Neural progenitor cell (in vitro differentiated cells): ENCODE measurements at regions not wholly inside any gene's neighbourhood (a gene's known extent, or its start where the extent isn't known, plus 50 kb on each side); places are given as distances from the start of the nearest gene placed in this dataset.
"Not testable (repeated sequence)": the region's sequence is repeated elsewhere in the genome, so short reads cannot be mapped to it uniquely, and the experiment has no call there.

Experiments used
- DNase-seq: peaks from one replicate; pipeline ENCODE4 v3.0.0-alpha.2; 2016; ENCODE audit warnings: low spot score
- H2AFZ ChIP-seq: fragments of 200-600 bp; sonication (generic); replicated peaks from 2 replicates; pipeline ENCODE4 v1.6.1; 2016; ENCODE audit warnings: antibody characterized with exemption
- H3F3A ChIP-seq: fragments of 200-600 bp; sonication (generic); 2 replicates; pipeline ENCODE4 v1.6.1; 2016; ENCODE audit warnings: antibody characterized with exemption, low read depth
- H3K27ac ChIP-seq: fragments of 200-600 bp; sonication (generic); 2 replicates; pipeline ENCODE4 v1.5.1; 2016; ENCODE audit warnings: mild to moderate bottlenecking
- H3K27me3 ChIP-seq: fragments of 200-600 bp; sonication (generic); 2 replicates; pipeline ENCODE4 v1.6.1; 2016; ENCODE audit warnings: mild to moderate bottlenecking, moderate library complexity
- H3K36me3 ChIP-seq: fragments of 200-600 bp; sonication (generic); 2 replicates; pipeline ENCODE4 v1.5.1; 2016
- H3K4me1 ChIP-seq: fragments of 200-600 bp; sonication (generic); 2 replicates; pipeline ENCODE4 v1.6.1; 2016; ENCODE audit warnings: mixed run types
- H3K4me2 ChIP-seq: fragments of 200-600 bp; sonication (generic); 2 replicates; pipeline ENCODE4 v1.6.1; 2016
- H3K4me3 ChIP-seq: fragments of 200-600 bp; sonication (generic); 2 replicates; pipeline ENCODE4 v1.5.1; 2016
- H3K79me2 ChIP-seq: fragments of 200-600 bp; sonication (generic); 2 replicates; pipeline ENCODE4 v1.6.1; 2016; ENCODE audit warnings: low read depth
- H3K9ac ChIP-seq: fragments of 200-600 bp; sonication (generic); 2 replicates; pipeline ENCODE4 v1.6.1; 2016
- H3K9me3 ChIP-seq: fragments of 200-600 bp; sonication (generic); 2 replicates; pipeline ENCODE4 v1.5.1; 2016; ENCODE audit warnings: low read depth
- H4K20me1 ChIP-seq: fragments of 200-600 bp; sonication (generic); 2 replicates; pipeline ENCODE4 v1.6.1; 2016; ENCODE audit warnings: low read depth
- H3K27ac Mint-ChIP-seq: 3 replicates; pipeline ENCODE4 v1.8.0; 2021; ENCODE audit warnings: mixed read lengths
- H3K27me3 Mint-ChIP-seq: 2 replicates; pipeline ENCODE4 v1.8.0; 2022; ENCODE audit warnings: low read depth, mild to moderate bottlenecking, inconsistent platforms, moderate library complexity, mixed read lengths; ENCODE audit not compliant: insufficient read depth
- H3K36me3 Mint-ChIP-seq: 3 replicates; pipeline ENCODE4 v1.8.0; 2021; ENCODE audit warnings: mixed read lengths
- H3K4me1 Mint-ChIP-seq: 3 replicates; pipeline ENCODE4 v1.8.0; 2021; ENCODE audit warnings: mixed read lengths
- H3K4me3 Mint-ChIP-seq: 3 replicates; pipeline ENCODE4 v1.8.0; 2021; ENCODE audit warnings: mild to moderate bottlenecking, moderate library complexity, mixed read lengths
- H3K9me3 Mint-ChIP-seq: 3 replicates; pipeline ENCODE4 v1.8.0; 2020; ENCODE audit warnings: mixed read lengths
- CTCF ChIP-seq: fragments of 200-600 bp; sonication (generic); IDR thresholded peaks from 2 replicates; pipeline ENCODE4 v1.5.1; 2017; ENCODE audit warnings: antibody characterized with exemption, mild to moderate bottlenecking
- EZH2 ChIP-seq: fragments of 200-600 bp; sonication (generic); IDR thresholded peaks from 2 replicates; pipeline ENCODE4 v1.6.1; 2017; ENCODE audit warnings: antibody characterized with exemption, mild to moderate bottlenecking, moderate library complexity
- EZH2phosphoT487 ChIP-seq: fragments of 200-600 bp; sonication (generic); IDR thresholded peaks from 2 replicates; pipeline ENCODE4 v1.6.1; 2017; ENCODE audit warnings: antibody characterized with exemption

GRCh38 chr6:144957236-144957937 lies 672.3 kb downstream of the UTRN start:
- Mint-ChIP-seq H3K4me3 (no peak overlapping the region), H3K4me1 (peaks cover 3% of the 10 kb centered on the region), H3K36me3 (no peaks in the 10 kb centered on the region), H3K9me3 (no peaks in the 10 kb centered on the region), H3K27me3 (no peaks in the 10 kb centered on the region), H3K27ac (no peak overlapping the region)
- peak overlapping the region; percentile 7 for H2AFZ ChIP-seq
- no peaks in the 10 kb centered on the region for H3K27me3 ChIP-seq
- no peak for DNase-seq
- TF ChIP-seq CTCF: no peak
- no peak for TF ChIP-seq EZH2
- no peak for TF ChIP-seq EZH2phosphoT487
- H3K4me2 ChIP-seq: no peak overlapping the region
- no peak overlapping the region for H3K4me3 ChIP-seq
- H3K36me3 ChIP-seq: no peaks in the 10 kb centered on the region
- no peaks in the 10 kb centered on the region for H3F3A ChIP-seq
- peaks cover 8% of the 10 kb centered on the region for H3K4me1 ChIP-seq
- H3K27ac ChIP-seq: no peak overlapping the region
- H4K20me1 ChIP-seq: no peaks in the 10 kb centered on the region
- no peaks in the 10 kb centered on the region for H3K9me3 ChIP-seq
- H3K9ac ChIP-seq: no peak overlapping the region
- no peaks in the 10 kb centered on the region for H3K79me2 ChIP-seq

GRCh38 chr6:144969154-144969553 lies 684.0 kb downstream of the UTRN start:
- H3K27me3 Mint-ChIP-seq: peaks cover 6% of the 10 kb centered on the region
- H4K20me1 ChIP-seq: no peaks in the 10 kb centered on the region
- H3K36me3 Mint-ChIP-seq: no peaks in the 10 kb centered on the region
- H3K9me3 Mint-ChIP-seq: peaks cover 7% of the 10 kb centered on the region
- H3K36me3 ChIP-seq: no peaks in the 10 kb centered on the region
- no peak overlapping the region for H3K4me3 ChIP-seq
- no peak overlapping the region for H2AFZ ChIP-seq
- no peak overlapping the region for H3K9ac ChIP-seq
- H3K4me1 ChIP-seq: no peaks in the 10 kb centered on the region
- H3K27ac ChIP-seq: no peak overlapping the region
- TF ChIP-seq EZH2phosphoT487 (no peak), EZH2 (no peak), CTCF (no peak)
- no peak overlapping the region for H3K4me3 Mint-ChIP-seq
- peaks cover 8% of the 10 kb centered on the region for H3K4me1 Mint-ChIP-seq
- H3K27ac Mint-ChIP-seq: no peak overlapping the region
- H3K79me2 ChIP-seq: no peaks in the 10 kb centered on the region
- H3K27me3 ChIP-seq: no peaks in the 10 kb centered on the region
- H3K9me3 ChIP-seq: no peaks in the 10 kb centered on the region
- no peak for DNase-seq
- no peak overlapping the region for H3K4me2 ChIP-seq
- H3F3A ChIP-seq: no peaks in the 10 kb centered on the region

- Mint-ChIP-seq H3K4me3 (no peak overlapping the region), H3K36me3 (no peaks in the 10 kb centered on the region), H3K4me1 (peaks cover 8% of the 10 kb centered on the region), H3K9me3 (peaks cover 9% of the 10 kb centered on the region), H3K27ac (no peak overlapping the region), H3K27me3 (peaks cover 6% of the 10 kb centered on the region)
- Histone ChIP-seq H2AFZ (peak overlapping the region; percentile 34), H3K4me3 (no peak overlapping the region), H3K79me2 (no peaks in the 10 kb centered on the region), H3K27ac (no peak overlapping the region), H3K27me3 (no peaks in the 10 kb centered on the region), H3K36me3 (no peaks in the 10 kb centered on the region), H3F3A (no peaks in the 10 kb centered on the region), H3K9me3 (no peaks in the 10 kb centered on the region), H3K9ac (no peak overlapping the region), H4K20me1 (no peaks in the 10 kb centered on the region), H3K4me2 (no peak overlapping the region), H3K4me1 (no peaks in the 10 kb centered on the region)
- TF ChIP-seq EZH2phosphoT487: no peak
- no peak for TF ChIP-seq CTCF
- TF ChIP-seq EZH2: no peak
- no peak for DNase-seq
Measured at GRCh38 chr6:144969602-144970272, 684.6 kb downstream of the UTRN start.

GRCh38 chr6:144977250-144977864 lies 692.2 kb downstream of the UTRN start:
- H3K4me2 ChIP-seq: peak overlapping the region; percentile 72
- Mint-ChIP-seq H3K4me1 (peaks cover 22% of the 10 kb centered on the region), H3K27ac (peak overlapping the region; percentile 99), H3K4me3 (peak overlapping the region; percentile 67), H3K9me3 (peaks cover 15% of the 10 kb centered on the region)
- peak overlapping the region; percentile 99 for H2AFZ ChIP-seq
- peak; percentile 87 for DNase-seq
- H3K27me3 Mint-ChIP-seq, H3F3A ChIP-seq, H3K27ac ChIP-seq, H3K27me3 ChIP-seq, H4K20me1 ChIP-seq, H3K79me2 ChIP-seq, H3K36me3 Mint-ChIP-seq, H3K36me3 ChIP-seq, H3K9ac ChIP-seq, H3K9me3 ChIP-seq: not testable (repeated sequence)
- H3K4me1 ChIP-seq: peaks cover 18% of the 10 kb centered on the region
- peak overlapping the region; percentile 9 for H3K4me3 ChIP-seq
